IPS-18c (cell line): ENCODE measurements at regions not wholly inside any gene's neighbourhood (a gene's known extent, or its start where the extent isn't known, plus 50 kb on each side); places are given as distances from the start of the nearest gene placed in this dataset.

ENCODE experiments used
- H3K4me3 ChIP-seq: 2 replicates; pipeline ENCODE4 v1.7.0; 2013; ENCODE audit warnings: low read depth, mild to moderate bottlenecking, low read length, moderate library complexity; ENCODE audit not compliant: insufficient read depth
- H3K9me3 ChIP-seq: one replicate; pipeline ENCODE4 v1.6.1; 2013; ENCODE audit warnings: mild to moderate bottlenecking, low read length, moderate library complexity; ENCODE audit not compliant: control insufficient read depth, insufficient read depth

DNA sequence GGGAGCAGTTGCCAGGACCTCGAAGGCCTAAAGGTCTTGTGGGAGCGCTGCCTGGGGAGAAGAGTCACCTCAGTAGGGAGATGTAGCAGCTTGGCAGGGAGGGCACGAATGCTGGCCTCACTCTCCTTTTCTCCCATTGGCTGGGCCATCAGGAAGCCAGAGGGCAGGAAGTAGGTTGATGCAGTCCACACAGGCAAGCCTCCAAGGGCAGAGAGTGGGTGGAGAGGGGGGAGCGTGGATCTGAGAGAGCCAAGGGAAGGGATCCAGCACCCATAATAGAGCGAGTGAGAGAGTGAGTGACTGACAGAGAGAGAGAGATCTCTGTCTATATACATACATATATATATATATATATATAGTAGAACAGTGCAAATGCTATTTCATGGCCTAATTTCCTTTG is 215.3 kb upstream of the LRFN2 start:
- Histone ChIP-seq H3K4me3 (no peak overlapping the region), H3K9me3 (no peaks in the 10 kb centered on the region)

DNA sequence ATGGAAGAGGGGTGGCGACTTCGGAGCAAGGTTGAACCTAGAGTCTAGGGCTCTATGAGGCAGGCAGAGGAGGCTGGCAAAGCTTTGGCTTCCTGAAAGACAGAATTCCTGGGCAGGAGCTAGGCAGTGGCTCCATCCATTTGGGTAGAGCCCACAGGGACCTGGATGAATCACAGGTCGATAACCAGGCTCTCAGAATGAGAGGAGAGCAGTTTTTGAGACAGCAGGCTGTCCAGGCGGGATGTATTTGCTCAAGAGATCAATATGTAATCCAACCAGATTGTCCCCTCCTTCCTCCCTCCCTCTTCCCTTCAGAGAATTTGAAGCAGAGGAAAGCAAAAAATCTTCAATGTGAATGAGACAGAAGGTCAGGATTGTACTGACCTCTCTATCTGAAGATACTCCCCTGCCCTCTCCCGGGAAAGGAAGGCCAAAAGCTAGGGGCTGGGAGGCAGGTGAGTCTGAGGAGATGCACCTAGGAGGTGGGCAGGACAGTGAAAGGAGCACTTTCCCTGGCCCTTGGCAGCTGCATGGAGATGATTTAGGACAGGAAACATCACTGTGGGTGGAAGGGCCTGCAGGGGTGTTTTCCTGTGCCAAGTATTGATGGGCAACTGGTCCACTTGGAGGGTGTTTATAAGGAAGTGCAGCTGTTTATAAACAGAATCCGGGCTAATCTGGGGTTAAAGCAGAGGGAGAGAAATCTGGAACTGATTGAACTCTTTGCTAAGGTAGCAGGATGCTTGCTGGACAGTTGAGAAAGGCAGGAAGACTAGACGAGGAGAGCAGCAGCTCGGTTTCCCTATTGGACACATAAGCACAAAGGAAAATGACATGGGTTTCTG is 212.4 kb upstream of the LRFN2 start:
- no peak overlapping the region for H3K4me3 ChIP-seq
- H3K9me3 ChIP-seq = no peaks in the 10 kb centered on the region

DNA sequence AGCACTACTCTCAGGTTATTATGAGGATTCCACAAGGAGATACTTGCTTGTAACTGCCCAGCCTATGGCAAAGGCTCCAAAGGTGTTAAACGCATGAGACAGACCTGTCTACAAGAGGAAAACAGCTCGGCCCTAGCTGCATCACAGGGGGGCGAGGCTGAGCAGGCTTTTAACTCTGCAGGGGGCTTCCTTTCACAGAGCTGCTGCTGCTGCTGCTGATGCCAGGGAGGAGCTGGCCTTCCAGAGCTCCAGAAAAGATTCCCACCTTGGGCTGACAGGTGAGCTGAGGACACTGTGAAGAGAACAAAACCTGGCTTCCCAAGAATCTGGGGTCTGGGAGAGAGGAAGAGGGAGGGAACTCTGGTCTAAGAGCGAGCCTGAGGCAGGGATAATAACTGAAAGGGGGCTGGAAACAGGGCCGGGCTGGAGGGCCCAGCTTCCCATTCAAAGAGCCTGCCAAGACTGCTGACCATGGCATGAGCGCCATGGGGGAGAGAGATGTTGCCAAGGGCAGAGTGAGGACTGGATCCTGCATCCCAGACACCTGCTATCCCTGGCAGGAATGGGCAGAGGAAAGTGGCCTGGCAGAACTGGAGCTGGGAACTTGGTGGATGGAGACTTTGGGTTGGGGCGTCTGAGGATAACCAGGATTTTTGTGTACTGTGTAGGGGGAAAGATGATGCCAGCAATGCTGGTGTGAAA is 211.1 kb upstream of the LRFN2 start:
- H3K9me3 ChIP-seq = no peaks in the 10 kb centered on the region
- no peak overlapping the region for H3K4me3 ChIP-seq

DNA sequence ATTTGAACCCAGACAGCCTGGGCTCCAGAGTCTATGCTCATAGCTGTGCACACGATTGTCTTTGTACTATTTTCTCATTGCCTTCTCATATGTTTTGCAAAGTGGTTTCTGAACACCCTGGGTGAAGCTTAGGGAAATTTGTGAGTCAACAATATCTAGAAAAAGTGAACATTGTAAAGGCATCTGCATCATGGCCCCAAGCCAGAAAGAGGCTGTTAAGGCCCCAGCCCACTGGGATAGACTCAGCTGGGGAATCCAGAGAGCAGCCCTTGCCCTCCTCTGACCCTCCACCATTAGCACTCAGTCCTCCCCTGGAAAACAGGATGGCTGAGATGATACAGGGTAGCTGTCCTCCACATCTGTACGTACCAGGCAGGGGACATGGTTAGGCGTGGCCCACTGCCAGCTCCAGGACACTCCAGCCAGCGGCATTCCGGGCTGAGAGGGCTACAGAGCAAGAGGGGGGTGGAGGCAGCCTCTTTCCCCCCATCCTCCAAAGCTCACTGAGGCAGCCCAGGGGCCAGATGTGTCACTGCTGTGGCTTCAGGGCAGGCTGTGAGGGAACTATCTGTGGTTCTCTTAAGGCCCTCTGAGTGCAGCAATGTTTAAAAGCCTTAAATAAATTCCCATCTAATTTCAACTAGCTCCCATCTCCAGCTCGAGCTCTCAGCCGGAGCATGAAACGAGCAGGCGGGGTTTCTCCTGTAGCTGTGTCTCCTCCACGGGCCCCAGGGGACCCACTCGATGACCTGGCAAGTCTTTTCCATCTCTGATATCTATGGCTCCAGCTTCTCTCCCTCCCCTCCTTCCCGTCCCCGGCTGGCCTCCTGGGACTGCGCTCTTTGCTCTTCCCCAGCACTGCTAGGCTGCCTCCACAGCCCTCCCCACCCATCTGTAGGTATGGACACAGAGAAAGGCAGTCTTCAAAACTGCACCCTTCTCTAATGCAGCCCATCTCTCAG is 209.4 kb upstream of the LRFN2 start:
- H3K9me3 ChIP-seq = no peaks in the 10 kb centered on the region
- no peak overlapping the region for H3K4me3 ChIP-seq

DNA sequence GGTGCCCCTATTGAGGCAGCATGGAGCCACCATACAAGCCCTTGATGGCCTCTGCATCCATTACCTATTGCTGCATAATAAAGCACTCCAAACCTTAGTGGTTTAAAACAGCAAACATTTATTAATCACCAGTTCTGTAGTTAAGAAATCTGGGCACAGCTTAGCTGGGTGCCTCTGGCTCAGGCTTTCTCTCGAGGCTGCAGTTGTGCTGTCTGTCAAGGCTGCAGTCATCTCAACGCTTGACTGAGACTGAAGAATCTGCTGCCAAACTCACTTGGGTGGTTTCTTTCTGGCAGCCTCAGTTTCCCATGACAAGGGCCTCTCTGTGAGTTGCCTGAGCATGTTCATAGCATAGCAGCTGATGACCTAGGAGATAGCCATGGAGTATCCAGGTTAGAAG is 207.4 kb upstream of the LRFN2 start:
- H3K4me3 ChIP-seq = no peak overlapping the region
- no peaks in the 10 kb centered on the region for H3K9me3 ChIP-seq

DNA sequence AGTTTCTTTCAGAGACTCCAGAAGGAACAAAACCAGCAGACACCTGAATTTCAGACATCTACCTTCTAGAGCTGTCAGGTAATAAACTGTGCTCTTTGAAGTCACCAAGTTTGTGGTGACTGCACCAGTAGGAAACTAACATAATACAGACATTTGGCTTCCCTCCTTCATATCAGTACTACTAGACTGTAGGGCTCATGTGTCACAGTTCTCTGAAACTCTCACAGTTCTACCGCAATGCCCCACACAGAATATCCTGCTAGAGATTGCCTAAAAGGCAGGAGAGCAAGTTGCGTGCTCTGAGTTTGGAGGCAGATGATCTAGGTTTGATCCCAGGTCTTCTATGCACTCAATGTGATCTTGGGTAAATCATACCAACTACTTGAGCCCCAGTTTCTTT is 205.0 kb upstream of the LRFN2 start:
- no peaks in the 10 kb centered on the region for H3K9me3 ChIP-seq
- no peak overlapping the region for H3K4me3 ChIP-seq

DNA sequence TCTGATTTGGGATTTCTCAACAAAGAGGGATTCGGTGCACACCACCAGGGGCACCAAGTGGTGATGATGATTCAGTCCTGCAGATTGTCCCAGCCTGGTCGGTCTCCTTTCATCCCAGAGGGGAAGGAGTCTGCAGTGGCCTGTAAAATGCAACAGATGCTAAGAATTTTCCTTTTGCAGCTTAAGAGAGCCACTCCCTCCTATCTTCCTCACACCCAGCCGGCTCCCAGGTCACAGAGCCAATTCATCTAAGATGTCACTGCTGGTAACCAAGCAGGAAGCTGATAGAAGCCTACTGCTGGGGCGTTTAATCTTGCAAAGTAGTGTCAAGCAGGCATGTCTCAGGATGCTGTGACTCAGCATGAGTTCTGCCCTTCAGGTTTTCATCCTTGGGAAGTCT is 203.8 kb upstream of the LRFN2 start:
- no peaks in the 10 kb centered on the region for H3K9me3 ChIP-seq
- H3K4me3 ChIP-seq = no peak overlapping the region

DNA sequence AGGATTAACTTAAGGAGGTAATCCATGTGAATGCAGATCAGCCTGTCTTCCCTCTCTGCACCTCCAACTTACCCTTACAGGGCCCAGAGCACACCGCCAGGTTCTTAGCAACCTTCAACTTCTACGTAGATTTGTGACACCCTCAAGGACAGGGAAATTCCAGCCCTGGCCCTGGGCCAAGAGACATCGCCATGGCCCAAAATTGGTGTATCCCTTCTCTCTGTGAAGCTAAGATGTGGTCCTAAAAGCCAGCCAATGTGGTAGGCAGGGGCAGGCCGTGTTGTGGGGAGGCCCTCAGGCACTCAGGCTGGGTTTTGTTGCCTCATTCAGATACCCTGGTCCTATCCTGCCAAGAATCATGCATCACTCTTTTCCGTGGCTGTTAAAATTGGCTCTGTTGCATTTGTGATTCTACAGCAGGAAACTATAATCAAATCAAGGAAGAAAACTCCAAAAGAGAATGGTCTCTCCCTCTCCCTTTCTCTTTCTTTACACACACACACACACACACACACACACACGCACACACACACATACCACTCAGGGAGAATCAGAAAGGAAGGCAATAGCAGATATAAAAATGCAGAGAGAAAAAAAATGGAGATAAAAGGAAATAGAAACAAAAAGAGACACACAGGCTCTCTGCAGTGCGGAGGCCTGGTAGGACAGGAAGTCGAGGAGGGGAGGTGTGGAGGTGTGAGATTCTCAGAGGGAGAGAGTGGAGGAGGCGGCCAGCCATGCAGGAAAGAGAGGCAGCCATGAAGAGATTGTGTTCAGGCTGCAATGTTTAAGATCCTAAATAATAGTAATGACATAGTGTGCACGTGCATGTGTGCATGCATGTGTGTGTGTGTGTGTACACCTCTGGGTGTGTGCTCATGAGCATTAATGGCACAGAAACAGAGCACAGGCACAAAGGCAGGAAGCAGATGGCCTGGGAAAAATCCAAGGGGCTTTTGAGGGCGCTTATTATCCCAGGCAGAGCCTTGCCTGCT is 201.8 kb upstream of the LRFN2 start:
- Histone ChIP-seq H3K9me3 (no peaks in the 10 kb centered on the region), H3K4me3 (no peak overlapping the region)

DNA sequence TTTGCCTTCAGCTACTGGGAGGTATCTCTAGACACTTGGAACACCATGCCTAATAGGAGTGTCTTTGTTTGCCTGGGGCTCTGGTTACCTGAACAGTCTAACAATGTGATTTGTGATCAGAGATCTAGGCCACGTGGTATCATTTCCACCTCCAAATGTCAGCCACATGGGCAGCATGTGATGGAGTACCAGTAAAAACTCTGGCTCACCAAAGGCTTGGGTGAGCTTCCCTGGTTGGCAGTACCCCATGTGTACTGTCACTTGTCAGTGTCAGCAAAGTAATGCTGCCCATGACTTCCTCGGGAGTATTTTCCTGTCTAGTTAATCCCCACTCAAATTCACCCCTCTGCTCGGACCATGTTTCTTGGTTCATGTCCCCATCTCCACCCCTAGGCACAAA is 195.2 kb upstream of the LRFN2 start:
- no peak overlapping the region for H3K4me3 ChIP-seq
- H3K9me3 ChIP-seq = no peaks in the 10 kb centered on the region

DNA sequence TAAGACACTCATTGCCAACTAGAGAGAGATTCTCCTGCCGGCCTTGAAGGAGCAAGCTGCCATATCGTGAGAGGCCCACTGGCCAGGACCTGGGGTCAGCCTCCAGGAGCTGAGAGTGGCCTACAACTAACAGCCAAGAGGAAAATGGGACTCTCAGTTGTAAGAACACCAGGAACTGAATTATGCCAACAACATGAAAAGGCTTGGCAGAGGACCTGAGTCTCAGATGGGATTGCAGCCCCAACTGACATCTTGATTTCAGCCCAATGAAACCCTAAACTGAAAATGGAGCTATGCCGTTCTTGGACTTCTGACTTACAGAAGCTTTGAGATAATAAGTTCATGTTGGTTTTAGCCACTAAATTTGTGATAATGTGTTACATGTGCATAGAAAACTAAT is 193.5 kb upstream of the LRFN2 start:
- no peak overlapping the region for H3K4me3 ChIP-seq
- no peaks in the 10 kb centered on the region for H3K9me3 ChIP-seq

DNA sequence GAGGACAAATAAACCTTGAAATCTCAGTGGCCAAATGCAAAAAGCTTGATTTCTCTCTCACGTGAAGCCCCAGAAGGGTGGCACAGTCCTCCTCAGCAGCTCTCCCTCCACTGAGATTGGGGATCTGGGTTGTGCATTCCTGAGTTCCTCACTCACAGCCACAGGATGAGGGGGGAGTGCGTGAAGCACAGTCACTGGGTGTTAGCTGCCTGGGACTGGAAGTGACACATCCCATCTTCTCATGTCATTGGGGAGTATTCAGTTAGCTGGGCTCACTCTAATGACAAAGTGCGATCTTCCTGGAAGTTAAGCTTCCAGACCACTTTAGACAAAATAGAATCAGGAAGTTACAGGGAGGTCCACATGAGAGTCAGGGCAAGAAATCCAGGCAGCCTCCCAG is 192.2 kb upstream of the LRFN2 start:
- no peaks in the 10 kb centered on the region for H3K9me3 ChIP-seq
- H3K4me3 ChIP-seq = no peak overlapping the region

DNA sequence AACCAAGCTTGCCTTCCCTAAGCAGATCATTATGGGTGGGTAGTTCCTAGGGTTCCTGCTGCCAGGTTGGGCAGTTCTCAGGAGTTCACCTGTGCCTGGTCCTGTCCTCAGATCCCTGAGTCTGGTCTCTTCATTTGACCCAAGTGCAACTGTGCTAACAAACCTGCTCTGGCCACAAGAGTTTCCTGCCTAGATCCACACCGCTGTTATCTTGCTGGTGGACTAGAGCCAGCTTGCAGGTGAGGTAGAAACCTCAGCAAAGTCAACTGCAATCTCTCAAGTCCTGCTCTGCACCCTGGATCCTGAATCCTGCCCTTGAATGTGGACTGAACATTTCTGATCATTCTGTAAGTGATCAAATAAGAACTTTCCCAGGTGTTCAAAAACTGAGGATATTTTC is 191.8 kb upstream of the LRFN2 start:
- H3K4me3 ChIP-seq = no peak overlapping the region

DNA sequence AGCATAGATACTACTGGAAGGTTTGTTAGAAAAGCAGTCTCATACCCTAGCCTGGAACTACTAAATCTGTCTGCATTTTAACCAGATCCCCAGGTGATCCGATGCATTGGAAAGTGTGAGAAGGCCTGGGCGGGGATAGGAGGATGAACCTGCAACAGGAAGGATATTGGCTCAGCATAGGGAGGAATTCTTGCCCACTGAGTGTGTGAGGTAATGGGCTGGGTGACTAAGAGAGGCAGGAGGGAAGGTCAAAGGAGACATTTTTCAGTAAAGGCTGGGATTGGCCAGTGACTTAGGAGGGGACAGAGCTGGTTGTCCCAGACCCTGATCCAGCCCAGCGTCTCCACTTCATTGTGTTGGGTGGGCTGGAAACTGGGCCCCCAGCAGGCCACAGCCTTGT is 191.0 kb upstream of the LRFN2 start:
- Histone ChIP-seq H3K9me3 (no peaks in the 10 kb centered on the region), H3K4me3 (no peak overlapping the region)

More for the DNA sequence above, 191.8 kb upstream of the LRFN2 start:
- no peaks in the 10 kb centered on the region for H3K9me3 ChIP-seq

DNA sequence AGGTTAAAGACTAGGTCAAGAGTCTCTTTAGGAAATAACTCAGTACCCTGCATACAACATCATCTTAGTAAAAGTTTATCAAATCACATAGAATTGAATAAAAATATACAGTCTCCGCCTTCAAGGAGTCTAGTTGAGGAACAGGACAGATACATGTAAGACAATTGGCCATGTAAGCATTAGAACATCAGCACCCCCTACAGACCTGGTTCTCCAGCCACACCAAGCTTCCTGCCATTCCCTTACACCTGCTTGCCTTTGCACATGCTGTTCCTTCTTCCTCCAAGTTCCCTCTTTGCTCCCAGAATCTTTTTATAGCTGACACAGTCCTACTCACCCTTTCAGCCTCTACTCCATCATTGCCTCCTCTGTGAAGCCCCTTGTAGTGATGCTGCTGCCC is 187.8 kb upstream of the LRFN2 start:
- no peak overlapping the region for H3K4me3 ChIP-seq
- H3K9me3 ChIP-seq = no peaks in the 10 kb centered on the region

DNA sequence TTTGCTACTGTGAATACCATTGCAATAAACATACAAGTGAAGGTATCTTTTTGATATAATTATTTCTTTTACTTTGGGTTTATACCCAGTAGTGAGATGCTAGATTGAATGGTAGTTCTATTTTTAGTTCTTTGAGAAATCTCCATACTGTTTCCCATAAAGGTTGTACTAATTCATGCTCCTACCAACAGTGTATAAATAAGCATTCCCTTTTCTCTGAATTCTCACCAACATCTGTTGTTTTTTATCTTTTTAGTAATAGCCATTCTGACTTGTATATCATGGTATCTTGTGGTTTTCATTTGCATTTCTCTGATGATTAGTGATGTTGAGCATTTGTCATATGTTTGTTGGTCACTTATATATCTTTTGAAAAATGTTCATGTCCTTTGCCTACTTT is 183.6 kb upstream of the LRFN2 start:
- Histone ChIP-seq H3K9me3 (no peaks in the 10 kb centered on the region), H3K4me3 (no peak overlapping the region)

DNA sequence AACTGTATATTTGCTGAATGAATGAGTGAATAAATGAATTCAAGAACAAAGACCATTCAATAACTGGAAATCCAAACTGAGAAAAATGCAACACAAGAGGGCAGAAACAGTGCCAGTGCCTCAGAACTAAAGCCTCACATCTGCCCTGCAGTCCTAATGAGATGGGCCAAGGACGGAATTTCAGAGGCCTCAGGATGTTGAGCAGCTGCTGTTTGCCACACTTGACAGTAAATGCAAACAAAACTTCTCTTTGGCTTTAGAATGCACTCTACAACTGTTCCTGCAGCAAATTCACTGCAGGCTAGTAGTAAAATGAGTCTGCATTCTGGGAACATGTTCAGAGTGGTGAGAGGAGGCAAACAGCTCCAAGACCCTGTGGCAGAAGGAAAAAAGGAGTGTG is 177.6 kb upstream of the LRFN2 start:
- no peaks in the 10 kb centered on the region for H3K9me3 ChIP-seq
- H3K4me3 ChIP-seq = no peak overlapping the region

DNA sequence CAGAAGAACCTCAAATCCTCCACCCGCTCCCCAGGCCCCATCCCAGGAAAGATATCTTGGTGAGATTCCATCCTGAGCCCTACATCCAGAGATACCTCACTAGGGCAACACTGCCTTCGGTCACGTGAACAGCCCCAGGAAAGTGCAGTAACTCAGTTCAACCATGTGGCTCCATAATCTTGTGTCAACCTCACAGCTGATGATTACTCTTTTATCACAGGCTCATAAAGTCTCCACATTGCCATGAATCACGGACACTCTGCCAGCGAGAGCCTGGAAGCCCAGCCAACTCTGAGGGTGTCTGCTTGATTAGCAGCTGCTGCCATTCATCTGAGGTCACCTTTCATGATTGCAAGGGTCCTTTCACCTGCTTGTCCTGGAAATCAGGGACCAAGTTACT is 175.8 kb upstream of the LRFN2 start:
- Histone ChIP-seq H3K4me3 (no peak overlapping the region), H3K9me3 (no peaks in the 10 kb centered on the region)
